Small intestine (tissue), 7 donors: ENCODE measurements at regions not wholly inside any gene's neighbourhood (a gene's known extent, or its start where the extent isn't known, plus 50 kb on each side); places are given as distances from the start of the nearest gene placed in this dataset.
"Not testable (repeated sequence)": the region's sequence is repeated elsewhere in the genome, so short reads cannot be mapped to it uniquely, and the experiment has no call there.

Experiments
- DNase-seq, 2 donors: peaks; one replicate each; pipeline versions ENCODE4 v3.0.0 to v3.0.0-alpha.2; 2013
- FAIRE-seq: peaks from 2 replicates; lab custom pipeline; 2012; peaks lifted over from hg19 to GRCh38; lab: Jason Lieb, UNC
- H3K27ac ChIP-seq, 3 donors: one replicate each; pipeline ENCODE4 v1.5.1; 2013; ENCODE audit warnings: low read length in 2 of 3, mild to moderate bottlenecking in 2 of 3, control low read depth in 1 of 3, inconsistent platforms in 1 of 3, low read depth in 1 of 3, moderate library complexity in 1 of 3
- H3K27me3 ChIP-seq, 3 donors: one replicate each; pipeline ENCODE4 v1.6.1; 2013; ENCODE audit warnings: low read length in 3 of 3, inconsistent platforms in 1 of 3; ENCODE audit not compliant: control insufficient read depth in 3 of 3, insufficient read depth in 3 of 3
- H3K36me3 ChIP-seq, 3 donors: one replicate each; pipeline ENCODE4 v1.6.1; 2013; ENCODE audit warnings: low read length in 3 of 3, inconsistent platforms in 1 of 3, low read depth in 1 of 3, mild to moderate bottlenecking in 1 of 3, moderate library complexity in 1 of 3; ENCODE audit not compliant: control insufficient read depth in 3 of 3, insufficient read depth in 2 of 3
- H3K4me1 ChIP-seq, 3 donors: one replicate each; pipeline ENCODE4 v1.6.1; 2013; ENCODE audit warnings: low read length in 2 of 3, inconsistent platforms in 1 of 3, low read depth in 1 of 3, mild to moderate bottlenecking in 1 of 3, moderate library complexity in 1 of 3; ENCODE audit not compliant: control insufficient read depth in 3 of 3, insufficient read depth in 2 of 3
- H3K4me3 ChIP-seq, 3 donors: one replicate each; pipeline ENCODE4 v1.5.1; 2013; ENCODE audit warnings: low read length in 3 of 3, control low read depth in 1 of 3, inconsistent platforms in 1 of 3, low read depth in 1 of 3, mild to moderate bottlenecking in 1 of 3, moderate library complexity in 1 of 3
- H3K9me3 ChIP-seq, 2 donors: one replicate each; pipeline ENCODE4 v1.6.1; 2013; ENCODE audit warnings: low read depth in 1 of 2, low read length in 1 of 2; ENCODE audit not compliant: control insufficient read depth in 2 of 2, insufficient read depth in 1 of 2
- WGBS, 3 donors: extraction: QIAGEN DNeasy Blood & Tissue Kit; methylation state at CpG; one replicate each; pipeline ENCODE4 v1.1.7; 2013; 5-methylcytosine and 5-hydroxymethylcytosine counted together
- donor health status: healthy with polysubstance abuse.
- donor health status: control.
- donor health status: control.
- donor health status: Bipolar disorder and iron deficiency.
- donor health status: healthy.

DNA sequence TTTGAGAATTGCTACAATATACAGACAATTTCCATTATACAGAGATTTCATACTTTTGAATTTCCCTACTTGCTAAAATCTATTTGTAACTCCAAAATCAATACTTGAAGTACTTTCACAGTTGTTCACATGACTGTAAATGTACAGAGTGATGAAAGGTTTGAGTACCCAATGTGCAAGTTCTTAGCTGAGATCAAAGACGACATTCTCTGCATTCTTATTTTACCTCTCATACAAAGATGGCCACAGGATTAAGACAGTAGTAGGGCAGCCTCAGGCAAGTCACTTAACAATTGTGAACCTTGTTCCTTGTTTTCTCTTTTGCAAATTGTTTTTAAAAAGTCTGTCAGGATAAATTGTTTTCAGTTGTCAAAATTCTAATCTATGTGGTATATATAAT lies 255.9 kb upstream of the KITLG start:
- peaks cover 0 to 18% of the 10 kb centered on the region in 2 donors for H3K9me3 ChIP-seq
- no peak overlapping the region for H3K4me3 ChIP-seq
- DNase-seq (no peak), FAIRE-seq (no peak)
- 83 to 97% (median 91%) methylated on average over 1 of the region's 1 CpG for WGBS, 3 donors
- no peak overlapping the region for H3K27ac ChIP-seq
- H3K4me1 ChIP-seq, result no peaks in the 10 kb centered on the region
- H3K36me3 ChIP-seq, result no peaks in the 10 kb centered on the region
- H3K27me3 ChIP-seq, result no peaks in the 10 kb centered on the region

DNA sequence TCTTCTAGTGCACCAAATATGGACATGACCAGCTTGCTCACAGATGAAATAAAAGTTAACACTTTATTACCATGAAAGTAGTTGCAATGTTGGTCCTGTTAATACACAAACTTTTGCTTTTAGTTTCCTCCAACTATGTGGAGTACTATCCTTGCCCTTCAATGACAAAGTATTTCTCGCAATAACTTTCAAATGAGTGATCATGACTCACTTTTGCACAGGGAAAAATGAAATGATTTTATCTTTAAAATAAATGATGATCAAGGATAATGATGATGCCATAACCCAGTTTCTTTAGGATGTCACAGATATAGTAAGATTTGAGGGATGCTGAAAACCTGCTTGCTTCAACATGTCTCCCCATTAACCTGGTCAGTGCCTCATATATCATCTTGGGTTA lies 254.0 kb upstream of the KITLG start:
- DNase-seq, result no peak
- Histone ChIP-seq H3K27ac (no peak overlapping the region), H3K4me1 (no peaks in the 10 kb centered on the region), H3K4me3 (no peak overlapping the region), H3K27me3 (no peaks in the 10 kb centered on the region), H3K36me3 (no peaks in the 10 kb centered on the region), H3K9me3 (peaks cover 0 to 14% of the 10 kb centered on the region in 2 donors)
- no peak for FAIRE-seq
- WGBS, 3 donors, result 83 to 90% (median 84%) methylated on average over 1 of the region's 1 CpG

- peaks cover 0 to 10% of the 10 kb centered on the region in 2 donors for H3K9me3 ChIP-seq
- no peak overlapping the region for H3K4me3 ChIP-seq
- DNase-seq (no peak), FAIRE-seq (no peak)
- H3K4me1 ChIP-seq, result no peaks in the 10 kb centered on the region
- H3K36me3 ChIP-seq, result no peaks in the 10 kb centered on the region
- H3K27me3 ChIP-seq, result no peaks in the 10 kb centered on the region
- no peak overlapping the region for H3K27ac ChIP-seq
These were observed 253.4 kb upstream of the KITLG start for GRCh38 chr12:88833641-88834116.

GRCh38 chr12:88828537-88828936 lies 248.3 kb upstream of the KITLG start:
- not testable (repeated sequence) for FAIRE-seq, H3K27ac ChIP-seq, H3K36me3 ChIP-seq, DNase-seq, H3K4me3 ChIP-seq, H3K27me3 ChIP-seq, H3K9me3 ChIP-seq, H3K4me1 ChIP-seq
- WGBS, 3 donors, result 80 to 88% (median 83%) methylated on average over 2 of the region's 2 CpGs

DNA sequence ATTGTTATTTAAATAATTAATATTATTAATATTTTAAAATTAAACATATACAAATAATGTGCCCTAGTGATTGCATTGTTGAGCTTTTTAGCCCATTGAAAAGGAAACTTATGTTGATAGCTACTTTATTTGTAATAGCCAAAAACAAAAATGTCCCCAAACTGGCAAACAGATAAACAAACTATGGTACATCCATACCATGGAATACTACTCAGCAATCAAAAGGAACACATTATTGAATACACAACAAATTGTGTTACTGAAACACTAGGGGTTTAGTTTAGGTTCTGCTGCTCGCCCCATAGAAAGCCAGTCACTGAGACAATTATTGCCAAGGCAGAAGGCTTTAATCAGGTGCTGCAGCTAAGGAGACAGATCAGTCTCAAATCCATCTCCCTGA lies 239.7 kb upstream of the KITLG start:
- H3K4me1 ChIP-seq, result no peaks in the 10 kb centered on the region
- no peak for FAIRE-seq
- peaks cover 0 to 3% of the 10 kb centered on the region in 2 donors for H3K9me3 ChIP-seq
- 80 to 90% (median 88%) methylated on average over 1 of the region's 1 CpG for WGBS, 3 donors
- H3K27ac ChIP-seq, result no peak overlapping the region
- no peaks in the 10 kb centered on the region for H3K27me3 ChIP-seq
- DNase-seq, result no peak
- no peaks in the 10 kb centered on the region for H3K36me3 ChIP-seq
- no peak overlapping the region for H3K4me3 ChIP-seq

DNA sequence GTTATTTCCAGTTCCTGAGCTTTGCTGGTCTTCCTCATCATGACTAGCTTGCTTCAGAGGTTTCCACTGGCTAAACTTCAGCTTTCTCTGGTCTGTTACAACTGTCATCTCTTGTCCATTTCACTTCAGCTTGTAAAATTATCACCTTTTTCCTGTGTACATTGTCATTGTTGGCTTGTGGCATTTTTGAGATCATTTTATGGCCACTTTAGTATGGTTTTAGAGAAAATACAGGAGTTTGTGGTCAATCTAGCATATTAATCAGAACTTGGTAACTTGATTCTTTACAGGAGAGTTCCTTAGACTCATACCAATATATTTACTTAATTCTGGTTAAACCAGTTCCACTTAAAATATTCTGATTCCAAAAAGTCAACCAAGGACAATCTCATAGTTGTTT lies 235.9 kb upstream of the KITLG start:
- no peak for FAIRE-seq
- no peaks in the 10 kb centered on the region for H3K36me3 ChIP-seq
- DNase-seq, result no peak

GRCh38 chr12:88814779-88815178 lies 234.5 kb upstream of the KITLG start:
- Histone ChIP-seq H3K36me3 (no peaks in the 10 kb centered on the region), H3K27ac (no peak overlapping the region), H3K27me3 (no peaks in the 10 kb centered on the region), H3K4me3 (no peak overlapping the region), H3K9me3 (no peaks in the 10 kb centered on the region), H3K4me1 (peaks cover 0 to 3% (median 0%) of the 10 kb centered on the region in 3 donors)
- FAIRE-seq (no peak), DNase-seq (no peak)
- 79 to 87% (median 84%) methylated on average over 5 of the region's 5 CpGs for WGBS, 3 donors

More for the DNA sequence above, 235.9 kb upstream of the KITLG start:
- Histone ChIP-seq H3K27me3 (no peaks in the 10 kb centered on the region), H3K27ac (no peak overlapping the region), H3K4me3 (no peak overlapping the region), H3K9me3 (peaks cover 0 to 3% of the 10 kb centered on the region in 2 donors), H3K4me1 (peaks cover 0 to 3% (median 0%) of the 10 kb centered on the region in 3 donors)

DNA sequence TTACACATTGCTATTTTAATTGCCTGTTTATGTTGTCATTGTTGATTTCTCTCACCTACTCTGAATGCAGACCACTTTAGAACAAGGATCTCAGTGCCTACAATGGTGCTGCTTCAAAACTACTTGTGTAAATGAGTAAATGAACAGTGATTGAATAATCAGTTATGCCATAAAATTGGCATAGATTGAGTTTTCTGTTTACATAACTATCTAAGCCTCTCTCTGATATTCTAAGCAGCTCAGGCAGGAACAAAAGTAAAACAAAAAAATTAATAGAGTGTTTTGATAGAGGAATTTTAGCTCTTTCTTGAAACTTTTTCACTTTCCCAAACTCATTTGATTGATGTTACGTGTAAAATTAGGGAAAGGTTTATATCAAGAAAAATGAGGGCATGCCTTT lies 232.3 kb upstream of the KITLG start:
- H3K9me3 ChIP-seq, result no peaks in the 10 kb centered on the region
- no peaks in the 10 kb centered on the region for H3K27me3 ChIP-seq
- no peak overlapping the region for H3K27ac ChIP-seq
- H3K4me3 ChIP-seq, result no peak overlapping the region
- no peak for FAIRE-seq
- peaks cover 0 to 3% (median 0%) of the 10 kb centered on the region in 3 donors for H3K4me1 ChIP-seq
- WGBS, 3 donors, result 75 to 85% (median 81%) methylated on average over 1 of the region's 1 CpG
- H3K36me3 ChIP-seq, result no peaks in the 10 kb centered on the region
- no peak for DNase-seq

DNA sequence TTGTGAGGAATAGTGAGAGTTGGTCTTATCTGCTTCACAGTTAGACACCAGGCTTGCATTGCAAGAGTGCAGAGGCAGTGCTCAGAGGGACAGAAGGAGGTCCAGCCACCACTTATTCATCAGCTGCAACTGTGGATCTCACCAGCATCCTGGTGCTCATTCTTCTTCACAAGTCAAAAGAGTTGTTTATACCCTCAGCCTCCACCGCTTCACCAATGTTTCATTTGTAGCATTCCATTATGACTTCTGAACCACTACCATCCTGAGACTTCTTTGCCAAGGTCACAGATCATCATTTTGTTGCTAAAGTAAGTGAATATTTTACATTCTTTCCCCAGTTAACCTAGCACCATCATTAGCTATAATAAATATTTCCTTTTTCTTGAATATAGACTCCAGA lies 230.5 kb upstream of the KITLG start:
- Histone ChIP-seq H3K4me1 (peaks cover 0 to 3% (median 0%) of the 10 kb centered on the region in 3 donors), H3K36me3 (no peaks in the 10 kb centered on the region), H3K9me3 (no peaks in the 10 kb centered on the region), H3K27ac (no peak overlapping the region), H3K4me3 (no peak overlapping the region), H3K27me3 (no peaks in the 10 kb centered on the region)
- FAIRE-seq (no peak), DNase-seq (no peak)
- WGBS, 3 donors, result 90 to 100% (median 91%) methylated on average over 1 of the region's 1 CpG
